ENCODE measurements at regions not wholly inside any gene's neighbourhood (a gene's known extent, or its start where the extent isn't known, plus 50 kb on each side); places are given as distances from the start of the nearest gene placed in this dataset.
A peak's percentile ranks its signal among the peaks of the same experiment; 100 is the strongest.

- no peak overlapping the region for H3K4me2 ChIP-seq (ENCODE audit: low read length)
- H3K79me2 ChIP-seq (ENCODE audit: low read length) = no peaks in the 10 kb centered on the region
- no peaks in the 10 kb centered on the region for H3K9me3 ChIP-seq (ENCODE audit: low read length)
- no peak overlapping the region for H3K9ac ChIP-seq (ENCODE audit: low read length)
- no peaks in the 10 kb centered on the region for H4K20me1 ChIP-seq (ENCODE audit: low read length)
- DNase-seq = no peak
- intact Hi-C loops (cut with micrococcal nuclease) = loop anchor here (10.0 kb wide), 1 partner anchor 213 kb away; no protein-coding TSS in a partner anchor
- no peaks in the 10 kb centered on the region for H3K27me3 ChIP-seq (ENCODE audit: low read length)
- no peaks in the 10 kb centered on the region for H3K36me3 ChIP-seq (ENCODE audit: low read depth, low read length)
- H3K9me2 ChIP-seq (replicated peaks; ENCODE audit: low read length) = no peaks in the 10 kb centered on the region
- POLR2A ChIA-PET (ENCODE audit: unreplicated experiment) = no interaction called here
- no peak for TF ChIP-seq EZH2 (IDR thresholded peaks at IDR 0.05; ENCODE audit: low read length, unreplicated experiment)
- TF ChIP-seq CTCF (conservative IDR thresholded peaks at IDR 0.05; ENCODE audit: low read depth, low read length) = no peak
- no peak for TF ChIP-seq EZH2phosphoT487 (IDR thresholded peaks at IDR 0.05; ENCODE audit: borderline replicate concordance, low read length)
- no peak for ATAC-seq
- CTCF ChIA-PET = no interaction called here
- peaks cover 12% of the 10 kb centered on the region for H3K4me1 ChIP-seq (ENCODE audit: insufficient read depth, low read length)
- no peak overlapping the region for H3K27ac ChIP-seq (ENCODE audit: low read length)
- no peak overlapping the region for H2AFZ ChIP-seq (ENCODE audit: low read length)
- H3K4me3 ChIP-seq (ENCODE audit: low read length) = no peak overlapping the region
- no peaks in the 10 kb centered on the region for H3F3A ChIP-seq (ENCODE audit: low read length, unreplicated experiment)
- BruUV-seq (replicated peaks) = no TSS peak
These were observed 906.9 kb upstream of the TMEFF2 start for GRCh38 chr2:193101591-193101990.

DNA sequence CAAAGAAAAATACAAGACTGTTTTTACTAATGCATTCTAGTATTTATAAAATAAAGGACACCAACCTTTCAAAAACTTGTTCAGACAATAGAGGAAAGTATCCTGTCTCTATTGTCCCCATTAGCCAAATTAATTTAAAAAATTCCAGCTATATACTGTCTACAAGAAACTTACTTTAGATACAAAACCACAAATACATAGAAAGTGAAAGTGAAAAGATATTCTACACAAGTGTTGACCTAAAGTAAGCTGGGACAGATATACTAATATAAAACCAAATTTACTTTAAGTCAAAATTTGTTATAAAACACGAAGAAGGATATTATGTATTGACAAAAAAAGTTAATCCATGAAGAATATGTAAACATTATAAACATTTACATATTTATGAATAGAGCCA is 893.3 kb upstream of the TMEFF2 start:
- Histone ChIP-seq H3K27me3 (ENCODE audit: low read length) (no peaks in the 10 kb centered on the region), H2AFZ (ENCODE audit: low read length) (no peak overlapping the region), H3K4me2 (ENCODE audit: low read length) (no peak overlapping the region), H3K36me3 (ENCODE audit: low read depth, low read length) (no peaks in the 10 kb centered on the region), H3K9me3 (ENCODE audit: low read length) (no peaks in the 10 kb centered on the region), H3K9me2 (replicated peaks; ENCODE audit: low read length) (no peaks in the 10 kb centered on the region), H4K20me1 (ENCODE audit: low read length) (no peaks in the 10 kb centered on the region), H3K4me3 (ENCODE audit: low read length) (no peak overlapping the region), H3F3A (ENCODE audit: low read length, unreplicated experiment) (no peaks in the 10 kb centered on the region), H3K27ac (ENCODE audit: low read length) (no peak overlapping the region), H3K4me1 (ENCODE audit: insufficient read depth, low read length) (no peaks in the 10 kb centered on the region), H3K79me2 (ENCODE audit: low read length) (no peaks in the 10 kb centered on the region), H3K9ac (ENCODE audit: low read length) (no peak overlapping the region)
- no TSS peak for BruUV-seq (replicated peaks)
- TF ChIP-seq CTCF (conservative IDR thresholded peaks at IDR 0.05; ENCODE audit: low read depth, low read length) (no peak), EZH2phosphoT487 (IDR thresholded peaks at IDR 0.05; ENCODE audit: borderline replicate concordance, low read length) (no peak), EZH2 (IDR thresholded peaks at IDR 0.05; ENCODE audit: low read length, unreplicated experiment) (no peak)
- intact Hi-C loops (cut with micrococcal nuclease) = no loop called here
- ATAC-seq = no peak
- CTCF ChIA-PET = no interaction called here
- no peak for DNase-seq
- POLR2A ChIA-PET (ENCODE audit: unreplicated experiment) = no interaction called here

- POLR2A ChIA-PET (ENCODE audit: unreplicated experiment) = no interaction called here
- ATAC-seq (peak; percentile 40), DNase-seq (no peak)
- CTCF ChIA-PET = no interaction called here
- Histone ChIP-seq H3K4me2 (ENCODE audit: low read length) (no peak overlapping the region), H3K4me3 (ENCODE audit: low read length) (no peak overlapping the region), H3K36me3 (ENCODE audit: low read depth, low read length) (no peaks in the 10 kb centered on the region), H3K79me2 (ENCODE audit: low read length) (no peaks in the 10 kb centered on the region), H3K27me3 (ENCODE audit: low read length) (no peaks in the 10 kb centered on the region), H2AFZ (ENCODE audit: low read length) (no peak overlapping the region), H4K20me1 (ENCODE audit: low read length) (no peaks in the 10 kb centered on the region), H3F3A (ENCODE audit: low read length, unreplicated experiment) (no peaks in the 10 kb centered on the region), H3K27ac (ENCODE audit: low read length) (no peak overlapping the region), H3K9ac (ENCODE audit: low read length) (no peak overlapping the region), H3K9me2 (replicated peaks; ENCODE audit: low read length) (no peaks in the 10 kb centered on the region), H3K4me1 (ENCODE audit: insufficient read depth, low read length) (no peaks in the 10 kb centered on the region), H3K9me3 (ENCODE audit: low read length) (no peaks in the 10 kb centered on the region)
- intact Hi-C loops (cut with micrococcal nuclease) = no loop called here
- no TSS peak for BruUV-seq (replicated peaks)
- TF ChIP-seq CTCF (conservative IDR thresholded peaks at IDR 0.05; ENCODE audit: low read depth, low read length) = no peak
- no peak for TF ChIP-seq EZH2phosphoT487 (IDR thresholded peaks at IDR 0.05; ENCODE audit: borderline replicate concordance, low read length)
- no peak for TF ChIP-seq EZH2 (IDR thresholded peaks at IDR 0.05; ENCODE audit: low read length, unreplicated experiment)
These were observed 882.3 kb upstream of the TMEFF2 start for GRCh38 chr2:193076995-193077394.
